ENCODE measurements at regions not wholly inside any gene's neighbourhood (a gene's known extent, or its start where the extent isn't known, plus 50 kb on each side); places are given as distances from the start of the nearest gene placed in this dataset.
A peak's percentile ranks its signal among the peaks of the same experiment; 100 is the strongest.

GRCh38 chr19:30222992-30223865 lies 149.0 kb upstream of the ZNF536 start:
- DNase-seq: no peak

GRCh38 chr19:30223866-30224688 lies 148.1 kb upstream of the ZNF536 start:
- DNase-seq: peak; percentile 19

GRCh38 chr19:30224689-30225606 lies 147.2 kb upstream of the ZNF536 start:
- peak; percentile 77 for DNase-seq

- peak; percentile 35 for DNase-seq
These were observed 146.3 kb upstream of the ZNF536 start for GRCh38 chr19:30225676-30226463.

- peak; percentile 77 for DNase-seq
These were observed 145.6 kb upstream of the ZNF536 start for GRCh38 chr19:30226464-30227011.

- peak; percentile 80 for DNase-seq
These were observed 145.1 kb upstream of the ZNF536 start for GRCh38 chr19:30227012-30227621.

GRCh38 chr19:30227661-30228112 lies 144.5 kb upstream of the ZNF536 start:
- peak; percentile 80 for DNase-seq

- peak; percentile 53 for DNase-seq
These were observed 143.9 kb upstream of the ZNF536 start for GRCh38 chr19:30228113-30228834.

GRCh38 chr19:30228835-30229524 lies 143.2 kb upstream of the ZNF536 start:
- peak; percentile 35 for DNase-seq

- DNase-seq: peak; percentile 59
These were observed 142.5 kb upstream of the ZNF536 start for GRCh38 chr19:30229525-30230174.

GRCh38 chr19:30231408-30232318 lies 140.5 kb upstream of the ZNF536 start:
- DNase-seq: peak; percentile 36

- no peak for DNase-seq
These were observed 138.8 kb upstream of the ZNF536 start for GRCh38 chr19:30233375-30233774.

- DNase-seq: no peak
These were observed 136.2 kb upstream of the ZNF536 start for GRCh38 chr19:30235946-30236345.

GRCh38 chr19:30236587-30236986 lies 135.6 kb upstream of the ZNF536 start:
- DNase-seq: no peak

GRCh38 chr19:30237140-30237539 lies 135.0 kb upstream of the ZNF536 start:
- DNase-seq: no peak

- no peak for DNase-seq
These were observed 131.1 kb upstream of the ZNF536 start for GRCh38 chr19:30240904-30241695.

GRCh38 chr19:30244533-30244932 lies 127.7 kb upstream of the ZNF536 start:
- DNase-seq: no peak
